Suprapubic skin (tissue), 3 donors: ENCODE measurements at regions not wholly inside any gene's neighbourhood (a gene's known extent, or its start where the extent isn't known, plus 50 kb on each side); places are given as distances from the start of the nearest gene placed in this dataset.

Source experiments
- CTCF ChIP-seq, 2 donors: fragments of 200-600 bp in 1 of 2; fragments of 450-650 bp in 1 of 2; sonication (generic) in 1 of 2; IDR thresholded peaks; one replicate each; pipeline ENCODE4 v1.5.1; 2016 to 2019; ENCODE audit warnings: antibody characterized with exemption in 2 of 2, mild to moderate bottlenecking in 1 of 2, moderate library complexity in 1 of 2
- POLR2AphosphoS5 ChIP-seq, 3 donors: sonication (generic); formaldehyde crosslinking; IDR thresholded peaks; one replicate each; pipeline ENCODE4 v1.6.1; 2017; ENCODE audit warnings: antibody characterized with exemption in 3 of 3

GRCh38 chr2:236337465-236338325 lies 73.5 kb upstream of the ASB18 start:
- TF ChIP-seq POLR2AphosphoS5 (IDR thresholded peaks at IDR 0.05) (no peak), CTCF (IDR thresholded peaks at IDR 0.05) (no peak)
